ENCODE measurements at regions not wholly inside any gene's neighbourhood (a gene's known extent, or its start where the extent isn't known, plus 50 kb on each side); places are given as distances from the start of the nearest gene placed in this dataset.

DNA sequence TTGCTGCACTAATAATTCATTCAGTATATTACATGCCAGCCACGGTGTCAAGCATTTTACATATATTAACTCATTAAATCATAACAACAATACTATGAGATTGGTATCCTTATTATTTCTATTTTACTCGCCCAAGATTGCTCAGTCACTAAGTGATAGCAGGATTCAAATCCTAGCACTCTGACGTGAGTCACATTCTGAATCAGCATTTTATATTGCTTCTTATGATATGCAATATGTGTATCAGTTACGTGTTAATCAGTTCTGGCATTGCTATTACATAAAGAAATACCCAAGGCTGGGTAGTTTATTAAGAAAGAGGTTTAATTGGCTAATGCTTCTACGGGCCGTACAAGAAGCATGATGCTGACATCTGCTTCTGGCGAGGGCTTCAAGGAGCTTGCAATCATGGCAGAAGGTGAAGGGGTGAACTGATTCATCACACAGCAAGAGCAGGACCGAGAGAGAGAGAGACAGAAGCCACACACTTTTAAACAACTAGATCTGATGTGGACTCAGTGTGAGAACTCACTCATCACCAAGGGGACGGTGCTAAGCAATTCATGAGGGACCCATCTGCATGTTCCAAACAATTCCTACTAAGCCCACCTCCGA is 166.5 kb upstream of the TMCO5A start:
- DNase-seq, result no peak
- H3K27me3 Mint-ChIP-seq (ENCODE audit: insufficient read depth), result no peaks in the 10 kb centered on the region; the same call in 1 of the 2 replicates
- H3K4me3 Mint-ChIP-seq, result no peak overlapping the region
- TF ChIP-seq, protein P1, sequence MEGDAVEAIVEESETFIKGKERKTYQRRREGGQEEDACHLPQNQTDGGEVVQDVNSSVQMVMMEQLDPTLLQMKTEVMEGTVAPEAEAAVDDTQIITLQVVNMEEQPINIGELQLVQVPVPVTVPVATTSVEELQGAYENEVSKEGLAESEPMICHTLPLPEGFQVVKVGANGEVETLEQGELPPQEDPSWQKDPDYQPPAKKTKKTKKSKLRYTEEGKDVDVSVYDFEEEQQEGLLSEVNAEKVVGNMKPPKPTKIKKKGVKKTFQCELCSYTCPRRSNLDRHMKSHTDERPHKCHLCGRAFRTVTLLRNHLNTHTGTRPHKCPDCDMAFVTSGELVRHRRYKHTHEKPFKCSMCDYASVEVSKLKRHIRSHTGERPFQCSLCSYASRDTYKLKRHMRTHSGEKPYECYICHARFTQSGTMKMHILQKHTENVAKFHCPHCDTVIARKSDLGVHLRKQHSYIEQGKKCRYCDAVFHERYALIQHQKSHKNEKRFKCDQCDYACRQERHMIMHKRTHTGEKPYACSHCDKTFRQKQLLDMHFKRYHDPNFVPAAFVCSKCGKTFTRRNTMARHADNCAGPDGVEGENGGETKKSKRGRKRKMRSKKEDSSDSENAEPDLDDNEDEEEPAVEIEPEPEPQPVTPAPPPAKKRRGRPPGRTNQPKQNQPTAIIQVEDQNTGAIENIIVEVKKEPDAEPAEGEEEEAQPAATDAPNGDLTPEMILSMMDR (IDR thresholded peaks at IDR 0.05), result no peak
- peaks cover 9% of the 10 kb centered on the region; the same call in 1 of the 2 replicates for H3K36me3 Mint-ChIP-seq (ENCODE audit: low read depth)
- H3K27ac Mint-ChIP-seq, result no peak overlapping the region; the same call in 1 of the 2 replicates
- H3K9me3 Mint-ChIP-seq, result no peaks in the 10 kb centered on the region
- peaks cover 55% of the 10 kb centered on the region for H3K4me1 Mint-ChIP-seq (ENCODE audit: low read depth)

DNA sequence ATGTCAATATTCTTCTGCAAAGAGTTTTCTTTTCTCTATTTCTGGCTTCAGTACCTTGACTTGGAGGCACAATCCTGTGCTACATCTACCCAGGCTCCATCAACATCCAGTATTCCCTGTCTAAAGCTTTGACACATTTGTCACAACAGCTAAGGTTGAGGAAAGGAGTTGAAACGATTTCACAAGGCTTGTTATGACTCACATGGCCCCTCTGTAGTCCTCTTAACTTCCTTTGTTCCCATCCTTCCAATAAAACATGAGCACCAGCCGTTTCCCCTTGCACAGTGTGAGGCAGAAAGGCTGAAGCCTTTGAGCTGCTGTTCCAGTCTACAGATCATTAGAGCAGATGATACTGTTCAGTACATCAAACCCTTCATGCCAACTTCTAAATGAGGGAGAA is 163.0 kb upstream of the TMCO5A start:
- peak overlapping the region; percentile 52 for H3K27ac Mint-ChIP-seq
- H3K4me1 Mint-ChIP-seq (ENCODE audit: low read depth), result peaks cover 53% of the 10 kb centered on the region

DNA sequence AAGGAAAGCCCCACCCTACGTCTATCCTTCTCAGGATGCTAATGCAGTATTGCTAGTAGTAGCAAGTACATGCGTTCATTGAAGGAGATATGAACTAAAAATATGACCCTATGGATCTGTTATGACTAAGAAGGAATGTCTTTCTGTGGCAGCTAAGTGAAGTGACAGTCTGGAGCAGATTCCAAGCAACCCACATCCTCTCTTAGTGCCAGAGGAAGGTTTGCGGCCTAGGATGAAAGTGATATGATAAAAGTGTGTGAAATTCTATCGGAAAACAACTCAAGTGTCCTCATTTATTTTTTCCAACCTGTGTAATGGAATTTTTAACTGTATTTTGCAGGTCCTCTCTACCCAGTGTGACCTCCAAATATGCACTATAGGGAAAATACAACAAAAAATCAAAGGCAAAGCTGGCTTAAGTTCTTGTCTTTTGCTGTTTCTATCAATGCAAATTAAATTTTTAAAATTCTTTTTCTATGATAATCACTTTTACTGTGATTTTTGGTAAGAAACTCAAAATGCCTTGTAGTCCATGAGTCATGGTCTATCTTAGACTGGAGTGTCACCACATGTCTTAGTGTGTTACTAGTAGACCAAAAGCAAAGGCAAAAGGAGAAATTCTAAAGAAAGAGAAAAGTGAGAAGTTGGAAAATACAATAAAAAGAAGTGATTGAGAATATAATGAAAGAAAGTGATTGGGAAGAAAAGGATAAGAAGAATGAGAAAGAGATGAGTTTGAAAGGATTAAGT is 161.2 kb upstream of the TMCO5A start:
- peaks cover 2% of the 10 kb centered on the region for H3K36me3 Mint-ChIP-seq (ENCODE audit: low read depth)
- peak overlapping the region; percentile 82 for H3K27ac Mint-ChIP-seq
- no peaks in the 10 kb centered on the region for H3K9me3 Mint-ChIP-seq
- H3K4me3 Mint-ChIP-seq, result peak overlapping the region; percentile 70
- DNase-seq, result peak; percentile 80
- H3K27me3 Mint-ChIP-seq (ENCODE audit: insufficient read depth), result no peaks in the 10 kb centered on the region
- TF ChIP-seq, protein P1 (IDR thresholded peaks at IDR 0.05), result no peak
- H3K4me1 Mint-ChIP-seq (ENCODE audit: low read depth), result peaks cover 46% of the 10 kb centered on the region

More for the DNA sequence above, 163.0 kb upstream of the TMCO5A start:
- Mint-ChIP-seq H3K9me3 (no peaks in the 10 kb centered on the region), H3K36me3 (ENCODE audit: low read depth) (peaks cover 6% of the 10 kb centered on the region), H3K27me3 (ENCODE audit: insufficient read depth) (no peaks in the 10 kb centered on the region), H3K4me3 (no peak overlapping the region)
- peak; percentile 15 for DNase-seq
- TF ChIP-seq, protein P1 (IDR thresholded peaks at IDR 0.05), result no peak

DNA sequence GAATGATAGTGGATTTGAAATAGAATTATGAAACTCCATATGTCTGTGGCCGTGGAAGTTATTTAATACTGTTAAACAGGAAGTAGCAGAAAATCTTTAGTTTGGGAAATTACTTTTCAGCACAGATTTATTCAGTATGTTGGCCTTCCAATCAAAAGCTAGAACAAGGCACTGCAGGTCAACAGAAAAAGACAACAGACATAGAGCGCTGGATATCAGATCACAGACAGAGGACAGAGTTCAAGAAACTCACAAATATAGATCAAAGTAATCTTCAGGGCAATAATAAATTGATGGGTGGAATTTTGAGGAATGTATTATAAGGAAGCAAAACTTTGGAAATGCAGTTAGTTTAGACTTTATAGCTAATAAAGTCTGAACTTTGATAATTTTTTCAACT is 159.5 kb upstream of the TMCO5A start:
- DNase-seq, result no peak
- TF ChIP-seq, protein P1 (IDR thresholded peaks at IDR 0.05), result no peak

DNA sequence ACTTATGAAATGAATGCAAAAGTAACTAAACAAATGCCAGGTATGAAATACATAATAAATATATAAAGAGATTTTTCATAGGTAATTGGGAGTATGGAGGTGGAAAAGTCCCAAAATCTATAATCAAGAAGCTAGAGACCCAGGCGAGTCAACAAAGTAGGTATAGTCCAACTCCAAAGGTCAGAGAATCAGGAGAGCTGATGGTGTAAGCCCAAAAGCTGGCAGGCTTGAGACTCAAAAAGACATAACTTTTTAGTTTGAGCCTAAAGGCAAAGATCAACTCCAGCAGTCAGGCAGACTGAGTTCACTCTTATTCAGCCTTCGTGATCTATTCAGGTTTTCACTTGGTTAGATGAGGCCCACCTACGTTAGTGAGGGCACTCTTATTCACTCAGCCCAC is 157.4 kb upstream of the TMCO5A start:
- no peaks in the 10 kb centered on the region for H3K9me3 Mint-ChIP-seq
- TF ChIP-seq, protein P1 (IDR thresholded peaks at IDR 0.05), result no peak
- no peak for DNase-seq
- H3K27ac Mint-ChIP-seq, result no peak overlapping the region
- H3K4me3 Mint-ChIP-seq, result no peak overlapping the region
- H3K4me1 Mint-ChIP-seq (ENCODE audit: low read depth), result peaks cover 30% of the 10 kb centered on the region
- no peaks in the 10 kb centered on the region; the same call in none of the 2 replicates for H3K36me3 Mint-ChIP-seq (ENCODE audit: low read depth)
- H3K27me3 Mint-ChIP-seq (ENCODE audit: insufficient read depth), result no peaks in the 10 kb centered on the region

More for the DNA sequence above, 159.5 kb upstream of the TMCO5A start:
- Mint-ChIP-seq H3K4me1 (ENCODE audit: low read depth) (peaks cover 45% of the 10 kb centered on the region), H3K9me3 (no peaks in the 10 kb centered on the region), H3K27me3 (ENCODE audit: insufficient read depth) (no peaks in the 10 kb centered on the region), H3K4me3 (no peak overlapping the region), H3K36me3 (ENCODE audit: low read depth) (no peaks in the 10 kb centered on the region; the same call in none of the 2 replicates), H3K27ac (no peak overlapping the region)

Measured in HFFc6 (cell line).